GM10248 (cell line): ENCODE measurements at regions not wholly inside any gene's neighbourhood (a gene's known extent, or its start where the extent isn't known, plus 50 kb on each side); places are given as distances from the start of the nearest gene placed in this dataset.

Experiments used
- CTCF ChIA-PET: fragments of 300-600 bp; sonication (Branson Sonifier 250); formaldehyde crosslinking; extraction: SDS; loops from one replicate; lab custom pipeline; 2021; ENCODE audit warnings: antibody characterized with exemption; lab: Yijun Ruan, JAX
- POLR2A ChIA-PET: fragments of 350-650 bp; sonication (Branson Sonifier 250); formaldehyde crosslinking; extraction: SDS; loops from one replicate; lab custom pipeline; 2020; ENCODE audit warnings: antibody characterized with exemption; lab: Yijun Ruan, JAX
- DNase-seq: peaks from one replicate; pipeline ENCODE4 v3.0.0; 2012; ENCODE audit errors: extremely low spot score
- TF ChIP-seq, protein P1 (sequence below): IDR thresholded peaks from 2 replicates; pipeline ENCODE4 v1.5.1; 2012; ENCODE audit warnings: mild to moderate bottlenecking, low read depth; ENCODE audit errors: extremely low read depth, missing control alignments, control extremely low read depth

DNA sequence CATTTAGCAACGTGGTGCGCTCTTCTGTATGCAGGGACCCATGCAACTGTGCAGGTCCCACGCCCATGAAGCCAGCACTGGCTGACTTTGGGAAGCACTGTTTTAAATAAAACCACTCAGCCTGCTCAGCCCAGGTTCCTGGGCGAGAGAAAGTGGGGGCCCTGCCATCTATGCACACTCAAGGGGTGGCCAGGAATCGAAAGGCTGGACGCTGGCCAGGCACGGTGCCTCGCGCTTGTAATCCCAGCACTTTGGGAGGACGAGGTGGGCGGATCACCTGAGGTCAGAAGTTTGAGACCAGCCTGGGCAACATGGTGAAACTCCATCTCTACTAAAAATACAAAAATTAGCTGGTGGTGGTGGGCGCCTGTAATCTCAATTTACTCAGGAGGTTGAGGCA, 179.9 kb upstream of the TBX3 start:
- CTCF ChIA-PET = no interaction called here
- POLR2A ChIA-PET = no interaction called here
- TF ChIP-seq, protein P1, sequence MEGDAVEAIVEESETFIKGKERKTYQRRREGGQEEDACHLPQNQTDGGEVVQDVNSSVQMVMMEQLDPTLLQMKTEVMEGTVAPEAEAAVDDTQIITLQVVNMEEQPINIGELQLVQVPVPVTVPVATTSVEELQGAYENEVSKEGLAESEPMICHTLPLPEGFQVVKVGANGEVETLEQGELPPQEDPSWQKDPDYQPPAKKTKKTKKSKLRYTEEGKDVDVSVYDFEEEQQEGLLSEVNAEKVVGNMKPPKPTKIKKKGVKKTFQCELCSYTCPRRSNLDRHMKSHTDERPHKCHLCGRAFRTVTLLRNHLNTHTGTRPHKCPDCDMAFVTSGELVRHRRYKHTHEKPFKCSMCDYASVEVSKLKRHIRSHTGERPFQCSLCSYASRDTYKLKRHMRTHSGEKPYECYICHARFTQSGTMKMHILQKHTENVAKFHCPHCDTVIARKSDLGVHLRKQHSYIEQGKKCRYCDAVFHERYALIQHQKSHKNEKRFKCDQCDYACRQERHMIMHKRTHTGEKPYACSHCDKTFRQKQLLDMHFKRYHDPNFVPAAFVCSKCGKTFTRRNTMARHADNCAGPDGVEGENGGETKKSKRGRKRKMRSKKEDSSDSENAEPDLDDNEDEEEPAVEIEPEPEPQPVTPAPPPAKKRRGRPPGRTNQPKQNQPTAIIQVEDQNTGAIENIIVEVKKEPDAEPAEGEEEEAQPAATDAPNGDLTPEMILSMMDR = no peak
- DNase-seq = no peak

- POLR2A ChIA-PET = no interaction called here
- no peak for DNase-seq
- CTCF ChIA-PET = no interaction called here
- TF ChIP-seq, protein P1 = no peak
Observed at GRCh38 chr12:114860969-114861368, 177.0 kb upstream of the TBX3 start.

- TF ChIP-seq, protein P1 = no peak
- ChIA-PET CTCF (no interaction called here), POLR2A (no interaction called here)
Observed at GRCh38 chr12:114858388-114859146, 174.6 kb upstream of the TBX3 start.

DNA sequence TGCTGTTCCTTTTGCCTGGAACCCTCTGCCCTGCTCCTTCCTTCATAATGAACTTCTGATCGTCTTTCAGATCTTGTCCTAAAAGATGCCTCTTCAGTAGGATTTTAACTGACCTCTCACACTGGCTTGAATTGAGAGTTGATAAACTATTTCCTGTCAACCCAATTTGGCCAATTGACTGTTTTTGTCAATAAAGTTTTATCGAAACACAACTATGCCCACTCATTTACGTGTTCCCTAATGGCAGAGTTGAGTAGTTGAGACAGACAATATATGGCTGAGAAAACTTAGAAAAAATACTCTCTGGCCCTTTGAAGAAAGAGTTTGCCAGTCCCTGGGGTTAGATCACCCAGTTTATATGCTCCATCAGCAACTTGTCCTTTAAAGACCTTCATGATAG, 171.7 kb upstream of the TBX3 start:
- TF ChIP-seq, protein P1 = no peak
- no peak for DNase-seq
- POLR2A ChIA-PET = no interaction called here
- CTCF ChIA-PET = no interaction called here

More at GRCh38 chr12:114858388-114859146, 174.6 kb upstream of the TBX3 start:
- no peak for DNase-seq

GRCh38 chr12:114852976-114853529, 169.1 kb upstream of the TBX3 start:
- no peak for DNase-seq
- CTCF ChIA-PET = interaction anchor here (2.0 kb wide), 1 partner anchor 12 kb away, joined by 5 read pairs; no protein-coding TSS in a partner anchor
- TF ChIP-seq, protein P1 = no peak
- POLR2A ChIA-PET = no interaction called here

DNA sequence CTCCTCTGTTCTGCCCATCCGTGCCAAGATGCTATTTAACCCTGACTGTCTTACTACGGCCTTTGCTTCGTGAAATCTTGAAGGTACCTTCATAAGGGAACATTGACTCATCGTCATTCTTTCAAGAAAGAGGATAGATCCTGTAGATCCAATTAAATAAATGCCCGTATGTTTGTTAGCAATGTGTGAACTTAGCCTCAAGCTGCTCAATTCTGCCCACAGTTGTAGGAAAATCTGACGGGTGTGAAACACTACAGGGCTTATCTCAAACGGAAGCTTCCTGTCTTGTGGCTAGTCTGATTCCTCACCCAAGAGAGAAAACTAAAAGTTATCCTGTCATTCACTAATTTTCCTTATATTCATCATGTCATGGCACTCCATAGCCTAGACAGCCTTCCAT, 168.0 kb upstream of the TBX3 start:
- TF ChIP-seq, protein P1 = no peak
- POLR2A ChIA-PET = no interaction called here
- no peak for DNase-seq
- CTCF ChIA-PET = interaction anchor here (2.0 kb wide), 1 partner anchor 11 kb away, joined by 5 read pairs; no protein-coding TSS in a partner anchor
